Activated CD4-positive, alpha-beta T cell treated with anti-CD3 and anti-CD28 coated beads for 36 hours (primary cell): ENCODE measurements at regions not wholly inside any gene's neighbourhood (a gene's known extent, or its start where the extent isn't known, plus 50 kb on each side); places are given as distances from the start of the nearest gene placed in this dataset.
"Not testable (repeated sequence)": the region's sequence is repeated elsewhere in the genome, so short reads cannot be mapped to it uniquely, and the experiment has no call there.

Experiments
- ATAC-seq: fragments of 200-7000 bp; cut with Tn5 transposase; one replicate; pipeline ENCODE4 v1.10.0; 2021; ENCODE audit warnings: mild to moderate bottlenecking, moderate library complexity
- CTCF ChIA-PET: fragments of 350-600 bp; sonication (Branson Sonifier 250); formaldehyde crosslinking; loops from one replicate; lab custom pipeline; 2021; ENCODE audit warnings: antibody characterized with exemption; lab: Charles Lee
- POLR2A ChIA-PET: fragments of 350-600 bp; sonication (Branson Sonifier 250); formaldehyde crosslinking; loops from one replicate; lab custom pipeline; 2021; ENCODE audit warnings: antibody characterized with exemption, inconsistent platforms; lab: Charles Lee
- DNase-seq: peaks from one replicate; pipeline ENCODE4 v3.0.0-alpha.2; 2020
- H3K27ac Mint-ChIP-seq: one replicate; pipeline ENCODE4 v1.8.0; 2021; ENCODE audit warnings: mixed read lengths
- H3K27me3 Mint-ChIP-seq: one replicate; pipeline ENCODE4 v1.8.0; 2021; ENCODE audit warnings: mixed read lengths
- H3K36me3 Mint-ChIP-seq: one replicate; pipeline ENCODE4 v1.8.0; 2021; ENCODE audit warnings: low read depth, mixed read lengths
- H3K4me1 Mint-ChIP-seq: one replicate; pipeline ENCODE4 v1.8.0; 2021; ENCODE audit warnings: mixed read lengths
- H3K4me3 Mint-ChIP-seq: one replicate; pipeline ENCODE4 v1.8.0; 2021; ENCODE audit warnings: mild to moderate bottlenecking, moderate library complexity, mixed read lengths
- H3K9me3 Mint-ChIP-seq: one replicate; pipeline ENCODE4 v1.8.0; 2021; ENCODE audit warnings: low read depth, mixed read lengths
- intact Hi-C, 2 experiments: fragments of 100-400 bp; cut with DNase I in 1 of 2; cut with micrococcal nuclease in 1 of 2; formaldehyde crosslinking; loops; one replicate each; pipeline versions ENCODE4 v1.14.2 to v1.15.1; 2022 to 2024; cut with DNase I, micrococcal nuclease

- H3K36me3 Mint-ChIP-seq, DNase-seq, H3K4me1 Mint-ChIP-seq, H3K27me3 Mint-ChIP-seq, H3K27ac Mint-ChIP-seq, H3K4me3 Mint-ChIP-seq, H3K9me3 Mint-ChIP-seq, intact Hi-C loops, ATAC-seq, CTCF ChIA-PET, POLR2A ChIA-PET: not testable (repeated sequence)
Observed at GRCh38 chr20:47908361-47909035, 123.2 kb upstream of the SULF2 start.

GRCh38 chr20:47907951-47908350 lies 122.7 kb upstream of the SULF2 start:
- POLR2A ChIA-PET, H3K9me3 Mint-ChIP-seq, H3K36me3 Mint-ChIP-seq, H3K4me1 Mint-ChIP-seq, H3K27me3 Mint-ChIP-seq, H3K27ac Mint-ChIP-seq, ATAC-seq, DNase-seq, intact Hi-C loops, H3K4me3 Mint-ChIP-seq: not testable (repeated sequence)
- CTCF ChIA-PET, result interaction anchor here (0.6 kb wide), 1 partner anchor 59 kb away, joined by 3 read pairs; no protein-coding TSS in a partner anchor

DNA sequence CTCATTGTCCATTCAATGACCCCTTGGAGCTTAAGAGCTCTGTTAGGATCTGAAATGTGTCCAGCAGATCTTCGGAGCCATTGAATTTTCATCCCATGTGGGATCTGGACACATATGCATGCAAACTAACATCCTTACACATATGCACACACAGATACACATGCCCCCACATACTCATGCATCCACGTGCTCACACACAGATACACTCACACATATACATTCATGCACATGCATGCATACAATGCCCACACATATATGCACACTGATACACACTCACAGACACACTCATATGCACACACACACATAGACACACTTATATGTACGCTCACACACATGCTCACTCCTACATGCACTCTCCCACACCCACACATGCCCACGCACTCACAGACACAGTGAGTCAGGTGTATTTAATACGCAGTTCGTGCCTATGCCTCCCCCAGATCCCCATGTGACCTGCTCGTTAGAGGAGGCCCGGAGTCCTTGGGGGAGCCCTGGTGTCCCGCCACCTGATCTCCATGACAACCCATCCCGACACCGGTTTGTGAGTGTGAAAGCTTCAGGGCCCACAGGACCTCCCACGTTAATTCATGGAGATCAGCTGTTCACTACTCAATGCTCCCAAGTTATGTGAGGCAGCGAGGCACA lies 121.9 kb upstream of the SULF2 start:
- H3K27ac Mint-ChIP-seq, result no peak overlapping the region
- no peaks in the 10 kb centered on the region for H3K9me3 Mint-ChIP-seq
- ChIA-PET CTCF (interaction anchor here (0.6 kb wide), 2 partner anchors 60 to 195 kb away, joined by 3 to 4 read pairs; no protein-coding TSS in a partner anchor), POLR2A (no interaction called here)
- no peaks in the 10 kb centered on the region for H3K4me1 Mint-ChIP-seq
- no peaks in the 10 kb centered on the region for H3K36me3 Mint-ChIP-seq
- no peak overlapping the region for H3K4me3 Mint-ChIP-seq
- no peaks in the 10 kb centered on the region for H3K27me3 Mint-ChIP-seq
- DNase-seq, result no peak
- intact Hi-C loops, result no loop called here
- ATAC-seq, result no peak

DNA sequence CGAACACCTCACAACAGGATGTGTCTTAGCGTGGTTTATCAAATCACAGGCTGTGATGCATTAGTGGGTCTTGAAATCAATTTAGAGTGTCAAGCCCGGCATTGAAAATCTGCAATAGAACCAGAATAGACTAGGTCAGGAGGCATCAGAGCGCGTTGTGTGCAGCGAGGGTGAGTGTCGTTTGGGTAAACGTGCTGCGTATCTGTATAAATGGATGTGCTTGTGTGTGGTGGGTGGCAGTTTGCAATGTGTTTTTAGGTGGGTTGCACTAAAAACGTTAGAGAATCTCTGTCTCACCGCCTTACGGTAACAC lies 121.0 kb upstream of the SULF2 start:
- Mint-ChIP-seq H3K4me3 (no peak overlapping the region), H3K36me3 (no peaks in the 10 kb centered on the region), H3K27ac (no peak overlapping the region), H3K27me3 (no peaks in the 10 kb centered on the region), H3K9me3 (no peaks in the 10 kb centered on the region), H3K4me1 (no peaks in the 10 kb centered on the region)
- ChIA-PET POLR2A (no interaction called here), CTCF (interaction anchor here (0.6 kb wide), 1 partner anchor 194 kb away, joined by 4 read pairs; no protein-coding TSS in a partner anchor)
- intact Hi-C loops, result no loop called here
- ATAC-seq, result no peak
- no peak for DNase-seq

DNA sequence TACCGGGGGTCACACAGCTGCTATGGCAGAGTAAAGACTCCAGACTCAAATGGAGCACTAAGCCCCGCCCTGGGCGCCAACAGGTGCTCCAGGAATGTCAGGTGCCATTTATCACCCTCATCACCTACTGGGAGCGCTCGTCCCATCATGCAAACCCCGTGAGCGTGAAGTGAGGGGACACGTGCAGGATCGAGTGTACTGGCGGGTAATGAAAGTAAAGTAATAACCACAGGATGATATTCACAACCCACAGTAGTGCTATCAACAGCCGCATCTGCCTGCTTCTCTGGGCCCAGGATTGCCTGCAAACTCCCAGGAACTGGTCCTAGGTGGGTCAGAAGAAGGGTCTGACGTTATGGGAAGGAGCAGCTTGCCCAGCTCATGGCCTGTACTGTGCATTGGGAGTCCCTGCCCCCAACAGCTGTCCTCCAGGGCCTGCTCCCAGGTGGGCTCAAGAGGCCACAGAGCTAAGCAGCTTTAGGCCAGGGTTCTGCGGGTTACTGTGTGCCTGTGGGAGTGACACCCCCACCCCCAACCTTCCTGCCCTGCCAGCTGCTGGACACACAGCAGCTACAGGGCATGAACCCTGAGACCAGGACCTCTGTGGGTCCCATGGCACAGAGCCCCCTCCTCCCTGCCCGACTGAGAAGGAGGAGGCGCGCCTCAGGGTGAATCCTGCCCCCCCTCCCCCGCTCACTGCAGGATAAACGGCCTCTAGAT lies 120.5 kb upstream of the SULF2 start:
- Mint-ChIP-seq H3K9me3 (no peaks in the 10 kb centered on the region), H3K27me3 (no peaks in the 10 kb centered on the region), H3K36me3 (no peaks in the 10 kb centered on the region), H3K4me1 (no peaks in the 10 kb centered on the region), H3K27ac (no peak overlapping the region), H3K4me3 (no peak overlapping the region)
- ChIA-PET CTCF (no interaction called here), POLR2A (interaction anchor here (0.8 kb wide), 1 partner anchor 25 kb away, joined by 4 read pairs; no protein-coding TSS in a partner anchor)
- DNase-seq, result no peak
- intact Hi-C loops, result no loop called here
- ATAC-seq, result no peak

GRCh38 chr20:47903009-47903408 lies 117.7 kb upstream of the SULF2 start:
- DNase-seq, H3K27ac Mint-ChIP-seq, H3K4me1 Mint-ChIP-seq, ATAC-seq, H3K27me3 Mint-ChIP-seq, intact Hi-C loops, H3K9me3 Mint-ChIP-seq, H3K36me3 Mint-ChIP-seq, H3K4me3 Mint-ChIP-seq, POLR2A ChIA-PET, CTCF ChIA-PET: not testable (repeated sequence)

DNA sequence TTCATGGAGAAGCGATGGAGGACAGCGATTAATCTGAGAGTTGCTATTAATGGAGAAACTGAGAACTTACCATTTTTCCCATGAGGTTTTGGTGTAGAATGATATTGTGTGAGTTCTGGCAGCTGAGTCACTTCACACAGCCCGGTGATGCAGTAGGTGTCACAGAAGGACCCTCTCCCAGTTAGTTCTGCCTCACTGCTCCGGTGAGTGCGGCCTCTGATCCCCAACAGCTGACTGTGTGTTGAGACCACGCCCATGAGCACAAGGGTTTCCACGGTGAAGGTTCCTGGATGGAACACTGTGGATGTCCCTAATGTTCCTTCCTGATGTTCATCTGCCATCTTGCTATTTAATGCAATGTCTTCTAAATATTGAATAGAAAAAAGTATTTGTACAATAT lies 114.0 kb upstream of the SULF2 start:
- DNase-seq, CTCF ChIA-PET, H3K36me3 Mint-ChIP-seq, ATAC-seq, POLR2A ChIA-PET, H3K9me3 Mint-ChIP-seq, H3K27me3 Mint-ChIP-seq, H3K27ac Mint-ChIP-seq, H3K4me1 Mint-ChIP-seq, H3K4me3 Mint-ChIP-seq: not testable (repeated sequence)
- intact Hi-C loops, result loop anchor here (5.0 to 10.0 kb wide), 5 partner anchors 52 to 618 kb away; no protein-coding TSS in a partner anchor

GRCh38 chr20:47897461-47897860 lies 112.2 kb upstream of the SULF2 start:
- intact Hi-C loops, result loop anchor here (5.0 to 10.0 kb wide), 5 partner anchors 50 to 620 kb away; no protein-coding TSS in a partner anchor
- H3K27ac Mint-ChIP-seq, result no peak overlapping the region
- ChIA-PET POLR2A (no interaction called here), CTCF (no interaction called here)
- no peak for DNase-seq
- H3K4me1 Mint-ChIP-seq, result no peaks in the 10 kb centered on the region
- H3K36me3 Mint-ChIP-seq, result no peaks in the 10 kb centered on the region
- no peaks in the 10 kb centered on the region for H3K9me3 Mint-ChIP-seq
- H3K27me3 Mint-ChIP-seq, result no peaks in the 10 kb centered on the region
- ATAC-seq, result no peak
- no peak overlapping the region for H3K4me3 Mint-ChIP-seq

DNA sequence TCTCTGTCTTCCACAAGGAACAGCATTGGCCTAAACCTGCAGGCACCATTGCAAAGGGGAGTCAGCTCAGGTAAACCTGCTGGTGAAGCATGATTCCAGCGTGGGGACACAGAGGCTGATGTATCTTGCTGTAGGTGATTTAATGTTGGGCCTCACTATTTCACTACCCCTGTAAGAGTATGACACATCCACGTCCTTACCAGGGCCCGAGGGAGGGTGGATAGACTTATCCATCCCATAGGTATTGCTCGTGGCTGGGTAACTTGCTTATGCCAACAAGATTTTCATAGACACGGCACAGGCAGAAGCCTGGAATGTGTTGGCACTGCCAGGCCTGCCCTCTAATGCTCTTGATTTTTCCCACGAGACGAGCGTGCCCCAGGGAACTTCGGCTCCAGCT lies 107.4 kb upstream of the SULF2 start:
- H3K27me3 Mint-ChIP-seq, H3K27ac Mint-ChIP-seq, DNase-seq, H3K4me3 Mint-ChIP-seq, CTCF ChIA-PET, ATAC-seq, H3K36me3 Mint-ChIP-seq, H3K9me3 Mint-ChIP-seq, H3K4me1 Mint-ChIP-seq, POLR2A ChIA-PET: not testable (repeated sequence)
- intact Hi-C loops, result loop anchor here (5.0 to 10.0 kb wide), 3 partner anchors 48 to 168 kb away; no protein-coding TSS in a partner anchor

GRCh38 chr20:47890708-47891107 lies 105.4 kb upstream of the SULF2 start:
- H3K27me3 Mint-ChIP-seq, H3K4me3 Mint-ChIP-seq, POLR2A ChIA-PET: not testable (repeated sequence)

GRCh38 chr20:47889751-47890150 lies 104.5 kb upstream of the SULF2 start:
- H3K27ac Mint-ChIP-seq, H3K4me3 Mint-ChIP-seq, DNase-seq, H3K4me1 Mint-ChIP-seq, H3K27me3 Mint-ChIP-seq, H3K36me3 Mint-ChIP-seq, H3K9me3 Mint-ChIP-seq, ATAC-seq: not testable (repeated sequence)
- CTCF ChIA-PET, result interaction anchor here (0.6 kb wide), 1 partner anchor 731 kb away, joined by 4 read pairs; no protein-coding TSS in a partner anchor
- intact Hi-C loops, result loop anchor here (5.0 to 10.0 kb wide), 3 partner anchors 45 to 165 kb away; no protein-coding TSS in a partner anchor
- POLR2A ChIA-PET, result interaction anchor here (0.7 kb wide), 1 partner anchor 38 kb away, joined by 3 read pairs; no protein-coding TSS in a partner anchor

More at GRCh38 chr20:47890708-47891107, 105.4 kb upstream of the SULF2 start:
- intact Hi-C loops, result loop anchor here (5.0 to 10.0 kb wide), 3 partner anchors 46 to 166 kb away; no protein-coding TSS in a partner anchor
- H3K27ac Mint-ChIP-seq, DNase-seq, H3K36me3 Mint-ChIP-seq, H3K4me1 Mint-ChIP-seq, H3K9me3 Mint-ChIP-seq, ATAC-seq, CTCF ChIA-PET: not testable (repeated sequence)
